HCT116 (cell line): ENCODE measurements at regions not wholly inside any gene's neighbourhood (a gene's known extent, or its start where the extent isn't known, plus 50 kb on each side); places are given as distances from the start of the nearest gene placed in this dataset.

Source experiments
- ATAC-seq: fragments of 200-7000 bp; cut with Tn5 transposase; 2 replicates; pipeline ENCODE4 v1.9.1; 2020; ENCODE audit warnings: mild to moderate bottlenecking, moderate library complexity
- BruUV-seq: library from RNA; stranded (reverse); fragments of 400-500 nt; replicated peaks from 2 replicates; lab custom pipeline; 2021; lab: Mats Ljungman, UMichigan
- CTCF ChIA-PET: fragments of 300-600 bp; sonication (Branson Sonifier 250); formaldehyde crosslinking; loops from one replicate; lab custom pipeline; 2021; ENCODE audit warnings: antibody characterized with exemption; lab: Charles Lee
- POLR2A ChIA-PET: fragments of 300-600, 350-600 bp; sonication (Branson Sonifier 250); formaldehyde crosslinking; loops from one replicate; lab custom pipeline; 2021; ENCODE audit warnings: antibody characterized with exemption; lab: Charles Lee
- RAD21 ChIA-PET, 2 experiments: fragments of 300-600 bp; sonication (Branson Sonifier 250); formaldehyde crosslinking; loops; one replicate each; lab custom pipeline; 2023; ENCODE audit warnings: low total read pairs in 2 of 2; ENCODE audit not compliant: uncharacterized antibody in 2 of 2, unreplicated experiment in 2 of 2, low non-redundant PET in 1 of 2; lab: Charles Lee
- DNase-seq: peaks from one replicate; pipeline ENCODE4 v3.0.0-alpha.2; 2010; ENCODE audit warnings: low read depth, low spot score
- H2AFZ ChIP-seq: fragments of 200-600 bp; shearing (Covaris generic), sonication (generic); 2 replicates; pipeline ENCODE4 v1.6.1; 2017; ENCODE audit warnings: low read depth, mixed run types, mixed read lengths, antibody characterized with exemption, low read length; ENCODE audit not compliant: poor library complexity, severe bottlenecking
- H3K27ac ChIP-seq: 2 replicates; pipeline ENCODE4 v1.5.1; 2012; ENCODE audit warnings: low read depth, low read length
- H3K27me3 ChIP-seq: fragments of 200-600 bp; sonication (generic); 2 replicates; pipeline ENCODE4 v1.6.1; 2016; ENCODE audit warnings: mixed run types, low read length, mixed read lengths; ENCODE audit not compliant: insufficient read depth
- H3K36me3 ChIP-seq, 2 experiments: fragments of 200-500 bp in 1 of 2; fragments of 200-600 bp in 1 of 2; sonication (Bioruptor generic) in 1 of 2; sonication (generic) in 1 of 2; 2 replicates each; pipeline versions ENCODE4 v1.5.1 to v1.6.1; 2014 to 2016; ENCODE audit warnings: low read length in 2 of 2, inconsistent platforms in 1 of 2, mixed read lengths in 1 of 2, mixed run types in 1 of 2; ENCODE audit not compliant: insufficient read depth in 2 of 2, control insufficient read depth in 1 of 2
- H3K4me1 ChIP-seq, 2 experiments: fragments of 200-600 bp in 1 of 2; sonication (generic) in 1 of 2; 2 replicates each; pipeline versions ENCODE4 v1.5.1 to v1.6.1; 2012 to 2017; ENCODE audit warnings: low read length in 2 of 2, inconsistent platforms in 1 of 2, mild to moderate bottlenecking in 1 of 2, mixed read lengths in 1 of 2, mixed run types in 1 of 2, moderate library complexity in 1 of 2; ENCODE audit not compliant: insufficient read depth in 2 of 2, control insufficient read depth in 1 of 2
- H3K4me2 ChIP-seq: fragments of 200-600 bp; sonication (generic); 2 replicates; pipeline ENCODE4 v1.6.1; 2017; ENCODE audit warnings: mixed run types, low read length, mixed read lengths
- H3K4me3 ChIP-seq, 2 experiments: fragments of 200-600 bp in 1 of 2; sonication (generic) in 1 of 2; replicated peaks in 1 of 2; 2 replicates each; pipeline ENCODE4 v1.5.1; 2011 to 2016; ENCODE audit warnings: low read length in 2 of 2, control low read depth in 1 of 2, low read depth in 1 of 2, mild to moderate bottlenecking in 1 of 2, mixed read lengths in 1 of 2, mixed run types in 1 of 2
- H3K79me2 ChIP-seq: fragments of 200-600 bp; sonication (generic); 2 replicates; pipeline ENCODE4 v1.6.1; 2017; ENCODE audit warnings: mild to moderate bottlenecking, mixed run types, low read length, moderate library complexity, mixed read lengths; ENCODE audit not compliant: insufficient read depth
- H3K9ac ChIP-seq: fragments of 200-600 bp; sonication (generic); 2 replicates; pipeline ENCODE4 v1.6.1; 2016; ENCODE audit warnings: low read length, mixed read lengths
- H3K9me2 ChIP-seq: fragments of 200-600 bp; sonication (generic), shearing (Covaris generic); 2 replicates; pipeline ENCODE4 v1.6.1; 2017; ENCODE audit warnings: mixed run types, mild to moderate bottlenecking, moderate library complexity; ENCODE audit not compliant: insufficient read depth
- H3K9me3 ChIP-seq, 2 experiments: fragments of 200-500 bp in 1 of 2; fragments of 200-600 bp in 1 of 2; sonication (Bioruptor generic) in 1 of 2; sonication (generic) in 1 of 2; 2 replicates each; pipeline ENCODE4 v1.6.1; 2014 to 2017; ENCODE audit warnings: low read length in 2 of 2, mixed read lengths in 2 of 2, inconsistent platforms in 1 of 2, low read depth in 1 of 2, mild to moderate bottlenecking in 1 of 2, mixed run types in 1 of 2, moderate library complexity in 1 of 2; ENCODE audit not compliant: control insufficient read depth in 1 of 2, insufficient read depth in 1 of 2
- H4K20me1 ChIP-seq: fragments of 200-600 bp; sonication (generic), shearing (Covaris generic); 2 replicates; pipeline ENCODE4 v1.6.1; 2017; ENCODE audit warnings: mixed run types, mild to moderate bottlenecking, moderate library complexity; ENCODE audit not compliant: insufficient read depth
- ATF3 ChIP-seq: IDR thresholded peaks from 2 replicates; pipeline ENCODE4 v1.6.1; 2012
- CBX3 ChIP-seq: IDR thresholded peaks from 2 replicates; pipeline ENCODE4 v1.6.1; 2012; ENCODE audit warnings: low read depth
- CEBPB ChIP-seq: IDR thresholded peaks from 2 replicates; pipeline ENCODE4 v1.6.1; 2012; ENCODE audit warnings: low read depth
- CTCF ChIP-seq, 3 experiments: fragments of 200-600 bp in 1 of 3; sonication (generic) in 1 of 3; IDR thresholded peaks in 2 of 3; conservative IDR thresholded peaks in 1 of 3; 2 replicates each; pipeline ENCODE4 v1.5.1; 2012 to 2017; ENCODE audit warnings: low read depth in 2 of 3, low read length in 2 of 3, antibody characterized with exemption in 1 of 3, borderline replicate concordance in 1 of 3, control low read depth in 1 of 3, mild to moderate bottlenecking in 1 of 3, mixed read lengths in 1 of 3, mixed run types in 1 of 3, moderate library complexity in 1 of 3; ENCODE audit not compliant: insufficient read depth in 1 of 3
- EGR1 ChIP-seq: IDR thresholded peaks from 2 replicates; pipeline ENCODE4 v1.6.1; 2012; ENCODE audit warnings: low read depth
- ELF1 ChIP-seq: IDR thresholded peaks from 2 replicates; pipeline ENCODE4 v1.6.1; 2012; ENCODE audit warnings: low read depth, borderline replicate concordance
- EZH2 ChIP-seq: fragments of 200-600 bp; sonication (generic); IDR thresholded peaks from 2 replicates; pipeline ENCODE4 v1.6.1; 2017; ENCODE audit warnings: antibody characterized with exemption, mixed run types
- EZH2phosphoT487 ChIP-seq: fragments of 200-600 bp; IDR thresholded peaks from 2 replicates; pipeline ENCODE4 v1.6.1; 2018; ENCODE audit warnings: antibody characterized with exemption, borderline replicate concordance
- JUND ChIP-seq: IDR thresholded peaks from 2 replicates; pipeline ENCODE4 v1.6.1; 2012
- MAX ChIP-seq: IDR thresholded peaks from 2 replicates; pipeline ENCODE4 v1.6.1; 2012
- RAD21 ChIP-seq: IDR thresholded peaks from 2 replicates; pipeline ENCODE4 v1.6.1; 2012; ENCODE audit warnings: low read depth, mild to moderate bottlenecking
- REST ChIP-seq: IDR thresholded peaks from 2 replicates; pipeline ENCODE4 v1.6.1; 2012; ENCODE audit warnings: low read depth
- SIN3A ChIP-seq: IDR thresholded peaks from 2 replicates; pipeline ENCODE4 v1.6.1; 2012; ENCODE audit warnings: low read depth
- TCF7L2 ChIP-seq: IDR thresholded peaks from 2 replicates; pipeline ENCODE4 v1.7.0; 2011; ENCODE audit warnings: borderline replicate concordance, inconsistent platforms; ENCODE audit not compliant: insufficient read depth, insufficient read length; ENCODE audit errors: extremely low read depth
- YY1 ChIP-seq: IDR thresholded peaks from 2 replicates; pipeline ENCODE4 v1.6.1; 2011; ENCODE audit warnings: low read length, low read depth, moderate library complexity, mild to moderate bottlenecking; ENCODE audit not compliant: insufficient replicate concordance; ENCODE audit errors: extremely low read depth
- ZNF274 ChIP-seq: fragments of 200-500 bp; sonication (Bioruptor generic); IDR thresholded peaks from 2 replicates; pipeline ENCODE4 v1.6.1; 2014; ENCODE audit warnings: mild to moderate bottlenecking, low read depth, low read length, inconsistent platforms
- intact Hi-C: fragments of 100-400 bp; cut with micrococcal nuclease; formaldehyde crosslinking; loops from 2 replicates; pipeline ENCODE4 v1.10.0; 2022

GRCh38 chr6:105790635-105791034 is 295.5 kb upstream of the PRDM1 start:
- no peaks in the 10 kb centered on the region for H3K79me2 ChIP-seq
- ATAC-seq = no peak
- RAD21 ChIA-PET = no interaction called here
- intact Hi-C loops = no loop called here
- H3K4me1 ChIP-seq = peaks cover 0 to 18% of the 10 kb centered on the region in 2 experiments; a peak in 2 of 4 replicates
- H3K27ac ChIP-seq = no peak overlapping the region
- POLR2A ChIA-PET = no interaction called here
- H3K9ac ChIP-seq = no peak overlapping the region
- H2AFZ ChIP-seq = peak overlapping the region; percentile 81
- no peaks in the 10 kb centered on the region for H3K27me3 ChIP-seq
- TF ChIP-seq ELF1 (no peak), CTCF (IDR thresholded peaks at IDR 0.05 in 2 of 3, conservative IDR thresholded peaks at IDR 0.05 in 1 of 3; ENCODE audit: borderline replicate concordance in 1 of 3, insufficient read depth in 1 of 3, low read depth in 2 of 3, low read length in 2 of 3) (peak in 2 of 3 experiments; percentile 6 to 35; a peak in 2 of 6 replicates), RAD21 (0 out of 2 replicates have a peak, but pooled peaks have one; percentile 6)
- CTCF ChIA-PET = no interaction called here
- no peak overlapping the region for H3K4me3 ChIP-seq
- no peaks in the 10 kb centered on the region for H4K20me1 ChIP-seq
- H3K9me3 ChIP-seq = no peaks in the 10 kb centered on the region
- H3K4me2 ChIP-seq = no peak overlapping the region
- H3K36me3 ChIP-seq = no peaks in the 10 kb centered on the region
- H3K9me2 ChIP-seq = no peaks in the 10 kb centered on the region
- no TSS peak for BruUV-seq
- no peak for DNase-seq

GRCh38 chr6:105789935-105790334 is 296.2 kb upstream of the PRDM1 start:
- POLR2A ChIA-PET = no interaction called here
- Histone ChIP-seq H3K9me3 (no peaks in the 10 kb centered on the region), H3K4me3 (no peak overlapping the region), H3K27ac (no peak overlapping the region), H2AFZ (peak overlapping the region; percentile 93), H3K27me3 (no peaks in the 10 kb centered on the region), H3K9me2 (no peaks in the 10 kb centered on the region), H3K36me3 (no peaks in the 10 kb centered on the region), H3K9ac (no peak overlapping the region), H3K4me2 (no peak overlapping the region), H3K79me2 (no peaks in the 10 kb centered on the region), H3K4me1 (peaks cover 0 to 18% of the 10 kb centered on the region in 2 experiments; a peak in 2 of 4 replicates), H4K20me1 (no peaks in the 10 kb centered on the region)
- CTCF ChIA-PET = no interaction called here
- intact Hi-C loops = no loop called here
- no TSS peak for BruUV-seq
- DNase-seq = no peak
- RAD21 ChIA-PET = no interaction called here
- TF ChIP-seq REST (no peak), EZH2 (no peak), TCF7L2 (no peak), SIN3A (no peak), ATF3 (no peak), ELF1 (no peak), YY1 (no peak), MAX (no peak), EZH2phosphoT487 (no peak), ZNF274 (no peak), CBX3 (no peak), JUND (no peak), EGR1 (no peak), CEBPB (no peak)
- no peak for ATAC-seq
